Caco-2 (cell line): ENCODE measurements at regions not wholly inside any gene's neighbourhood (a gene's known extent, or its start where the extent isn't known, plus 50 kb on each side); places are given as distances from the start of the nearest gene placed in this dataset.

Source experiments
- BruUV-seq: library from RNA; stranded (reverse); fragments of 400-500 nt; replicated peaks from 2 replicates; lab custom pipeline; 2021; lab: Mats Ljungman, UMichigan
- CTCF ChIA-PET: fragments of 300-600 bp; sonication (Branson Sonifier 250); formaldehyde crosslinking; loops from one replicate; lab custom pipeline; 2022; ENCODE audit warnings: antibody characterized with exemption; lab: Charles Lee
- POLR2A ChIA-PET: fragments of 300-600 bp; sonication (Branson Sonifier 250); formaldehyde crosslinking; loops from one replicate; lab custom pipeline; 2022; ENCODE audit warnings: antibody characterized with exemption; lab: Charles Lee
- DNase-seq, 2 experiments: peaks; one replicate each; pipeline versions ENCODE4 v3.0.0 to v3.0.0-alpha.2; 2020 to 2022
- H3K27me3 ChIP-seq: replicated peaks from 2 replicates; pipeline ENCODE4 v1.6.0; 2011; ENCODE audit warnings: low read length; ENCODE audit not compliant: control insufficient read depth, insufficient read depth
- H3K36me3 ChIP-seq: 2 replicates; pipeline ENCODE4 v1.5.1; 2011; ENCODE audit warnings: low read length; ENCODE audit not compliant: control insufficient read depth, insufficient read depth
- H3K4me1 ChIP-seq: fragments of 250-450 bp; sonication (Bioruptor Pico); 2 replicates; pipeline ENCODE4 v1.5.1; 2020; ENCODE audit warnings: mild to moderate bottlenecking
- H3K4me3 ChIP-seq: 2 replicates; pipeline ENCODE4 v1.5.1; 2011; ENCODE audit warnings: low read depth, mild to moderate bottlenecking, control low read depth, low read length
- H3K9me3 ChIP-seq: fragments of 250-450 bp; sonication (Bioruptor Pico); 2 replicates; pipeline ENCODE4 v1.5.1; 2020; ENCODE audit warnings: mild to moderate bottlenecking, moderate library complexity
- H3K27ac Mint-ChIP-seq: one replicate; pipeline ENCODE4 v1.8.0; 2022; ENCODE audit warnings: mixed read lengths; ENCODE audit not compliant: unreplicated experiment
- H3K27me3 Mint-ChIP-seq: one replicate; pipeline ENCODE4 v1.8.0; 2022; ENCODE audit warnings: mixed read lengths; ENCODE audit not compliant: insufficient read depth, unreplicated experiment
- H3K36me3 Mint-ChIP-seq: one replicate; pipeline ENCODE4 v1.8.0; 2022; ENCODE audit warnings: mild to moderate bottlenecking, mixed read lengths; ENCODE audit not compliant: insufficient read depth, unreplicated experiment
- H3K4me1 Mint-ChIP-seq: one replicate; pipeline ENCODE4 v1.8.0; 2022; ENCODE audit warnings: low read depth, mixed read lengths; ENCODE audit not compliant: unreplicated experiment
- H3K4me3 Mint-ChIP-seq: one replicate; pipeline ENCODE4 v1.8.0; 2022; ENCODE audit warnings: mild to moderate bottlenecking, moderate library complexity, mixed read lengths; ENCODE audit not compliant: unreplicated experiment
- H3K9me3 Mint-ChIP-seq: one replicate; pipeline ENCODE4 v1.8.0; 2022; ENCODE audit warnings: mixed read lengths; ENCODE audit not compliant: unreplicated experiment
- CTCF ChIP-seq, 2 experiments: fragments of 200-600 bp in 1 of 2; IDR thresholded peaks; 1 replicate in 1 of 2; 2 replicates in 1 of 2; pipeline versions ENCODE4 v1.5.1 to v1.8.0; 2011 to 2022; ENCODE audit warnings: antibody characterized with exemption in 1 of 2, control low read depth in 1 of 2, inconsistent platforms in 1 of 2, low read depth in 1 of 2, low read length in 1 of 2, mild to moderate bottlenecking in 1 of 2, moderate library complexity in 1 of 2; ENCODE audit not compliant: insufficient read depth in 1 of 2, severe bottlenecking in 1 of 2, unreplicated experiment in 1 of 2
- intact Hi-C: fragments of 100-400 bp; cut with micrococcal nuclease; formaldehyde crosslinking; loops from one replicate; pipeline ENCODE4 v1.10.0; 2022; ENCODE audit not compliant: unreplicated experiment

DNA sequence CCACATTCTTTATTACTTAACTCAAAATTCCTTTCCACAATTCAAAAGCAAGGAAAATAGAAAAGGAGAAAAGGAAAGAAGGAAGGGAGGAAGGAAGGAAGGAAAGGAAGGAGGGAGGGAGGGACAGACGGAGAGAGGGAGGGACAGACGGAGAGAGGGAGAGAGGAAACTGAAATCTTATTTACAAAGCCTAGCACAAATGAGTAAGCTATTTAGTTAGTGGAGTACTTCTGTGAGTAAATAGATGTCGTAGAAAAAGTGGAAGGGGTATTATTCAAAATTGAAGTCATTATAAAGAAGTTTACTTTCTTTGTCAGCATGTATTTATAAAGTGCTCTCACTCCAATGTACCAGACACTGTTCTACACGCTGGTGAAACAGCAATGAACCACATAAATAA is 177.9 kb downstream of the CETN3 start:
- ChIA-PET CTCF (no interaction called here), POLR2A (no interaction called here)
- no peak overlapping the region for H3K27ac Mint-ChIP-seq
- DNase-seq = no peak
- no peaks in the 10 kb centered on the region for H3K4me1 Mint-ChIP-seq
- no peaks in the 10 kb centered on the region for H3K27me3 Mint-ChIP-seq
- no peaks in the 10 kb centered on the region for H3K36me3 Mint-ChIP-seq
- Histone ChIP-seq H3K4me1 (no peaks in the 10 kb centered on the region), H3K4me3 (no peak overlapping the region), H3K27me3 (no peaks in the 10 kb centered on the region), H3K36me3 (no peaks in the 10 kb centered on the region), H3K9me3 (no peaks in the 10 kb centered on the region)
- intact Hi-C loops = no loop called here
- H3K4me3 Mint-ChIP-seq = no peak overlapping the region
- H3K9me3 Mint-ChIP-seq = no peaks in the 10 kb centered on the region
- TF ChIP-seq CTCF (IDR thresholded peaks at IDR 0.05; ENCODE audit: insufficient read depth in 1 of 2, low read depth in 1 of 2, low read length in 1 of 2, severe bottlenecking in 1 of 2, unreplicated experiment in 1 of 2) = no peak
- BruUV-seq = no TSS peak

DNA sequence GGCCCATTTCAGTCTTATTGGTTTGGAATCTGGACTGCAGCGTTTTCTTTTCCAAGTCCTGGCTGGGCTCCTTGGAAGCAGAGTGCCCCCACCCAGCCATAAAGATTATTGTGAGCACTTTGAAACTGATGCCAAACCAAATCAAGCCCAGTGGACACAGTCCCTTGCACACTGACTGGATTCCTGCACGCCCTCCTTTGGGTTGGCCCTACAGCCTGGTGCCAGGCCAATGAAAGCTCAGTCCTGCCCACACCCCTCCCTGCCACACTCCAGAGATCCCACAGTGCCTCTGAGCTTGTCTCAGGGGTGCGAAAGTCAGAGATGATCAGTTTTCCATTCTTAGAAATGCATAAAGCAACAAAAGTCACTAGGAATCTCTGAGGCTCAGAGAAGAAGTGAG is 181.9 kb downstream of the CETN3 start:
- H3K27me3 ChIP-seq = no peaks in the 10 kb centered on the region
- Mint-ChIP-seq H3K27me3 (no peaks in the 10 kb centered on the region), H3K9me3 (no peaks in the 10 kb centered on the region), H3K4me1 (no peaks in the 10 kb centered on the region), H3K4me3 (no peak overlapping the region), H3K27ac (no peak overlapping the region), H3K36me3 (no peaks in the 10 kb centered on the region)
- ChIA-PET CTCF (no interaction called here), POLR2A (no interaction called here)
- H3K9me3 ChIP-seq = no peaks in the 10 kb centered on the region
- DNase-seq = no peak
- no peak overlapping the region for H3K4me3 ChIP-seq
- intact Hi-C loops = no loop called here
- H3K4me1 ChIP-seq = no peaks in the 10 kb centered on the region
- no peak for TF ChIP-seq CTCF (IDR thresholded peaks at IDR 0.05; ENCODE audit: insufficient read depth in 1 of 2, low read depth in 1 of 2, low read length in 1 of 2, severe bottlenecking in 1 of 2, unreplicated experiment in 1 of 2)
- BruUV-seq = no TSS peak
- H3K36me3 ChIP-seq = no peaks in the 10 kb centered on the region

DNA sequence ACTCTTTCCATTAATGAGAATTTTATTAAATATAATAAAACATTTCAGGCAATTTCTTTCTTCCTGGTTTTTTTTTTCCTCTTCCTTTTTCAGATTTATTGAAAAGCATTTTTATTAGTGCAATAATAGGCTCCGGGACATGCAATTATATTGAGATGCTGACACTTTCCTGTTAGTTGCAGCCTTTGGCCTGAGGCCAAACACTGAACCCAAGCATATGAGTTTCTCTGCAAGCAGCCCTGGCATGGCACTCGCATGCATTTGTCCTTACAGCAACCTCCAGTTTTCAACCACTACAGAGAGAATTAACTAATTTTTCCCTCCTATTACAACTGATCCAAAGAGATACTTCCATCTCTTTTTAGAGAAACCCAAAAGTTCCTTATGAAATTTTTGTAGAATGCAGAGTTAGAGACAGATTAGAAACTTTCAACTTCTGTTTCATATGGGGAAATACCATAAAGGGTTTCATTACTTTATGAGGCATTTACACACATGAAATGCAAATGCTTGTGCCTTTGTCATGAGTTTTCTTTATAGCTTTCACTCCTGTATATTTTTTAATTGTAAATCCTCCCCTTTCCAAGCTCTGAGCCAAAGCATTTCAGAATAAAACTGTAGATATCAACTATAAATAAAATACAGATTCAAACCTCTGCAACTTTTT is 183.0 kb downstream of the CETN3 start:
- no peaks in the 10 kb centered on the region for H3K4me1 ChIP-seq
- CTCF ChIA-PET = no interaction called here
- no peaks in the 10 kb centered on the region for H3K9me3 ChIP-seq
- no peaks in the 10 kb centered on the region for H3K27me3 Mint-ChIP-seq
- no peaks in the 10 kb centered on the region for H3K36me3 Mint-ChIP-seq
- POLR2A ChIA-PET = no interaction called here
- H3K27me3 ChIP-seq = no peaks in the 10 kb centered on the region
- H3K4me3 ChIP-seq = no peak overlapping the region
- H3K4me3 Mint-ChIP-seq = no peak overlapping the region
- DNase-seq = no peak
- no peaks in the 10 kb centered on the region for H3K36me3 ChIP-seq
- H3K27ac Mint-ChIP-seq = no peak overlapping the region
- H3K9me3 Mint-ChIP-seq = no peaks in the 10 kb centered on the region
- intact Hi-C loops = no loop called here
- no TSS peak for BruUV-seq
- no peak for TF ChIP-seq CTCF (IDR thresholded peaks at IDR 0.05; ENCODE audit: insufficient read depth in 1 of 2, low read depth in 1 of 2, low read length in 1 of 2, severe bottlenecking in 1 of 2, unreplicated experiment in 1 of 2)
- no peaks in the 10 kb centered on the region for H3K4me1 Mint-ChIP-seq
